ENCODE measurements at regions not wholly inside any gene's neighbourhood (a gene's known extent, or its start where the extent isn't known, plus 50 kb on each side); places are given as distances from the start of the nearest gene placed in this dataset.

DNA sequence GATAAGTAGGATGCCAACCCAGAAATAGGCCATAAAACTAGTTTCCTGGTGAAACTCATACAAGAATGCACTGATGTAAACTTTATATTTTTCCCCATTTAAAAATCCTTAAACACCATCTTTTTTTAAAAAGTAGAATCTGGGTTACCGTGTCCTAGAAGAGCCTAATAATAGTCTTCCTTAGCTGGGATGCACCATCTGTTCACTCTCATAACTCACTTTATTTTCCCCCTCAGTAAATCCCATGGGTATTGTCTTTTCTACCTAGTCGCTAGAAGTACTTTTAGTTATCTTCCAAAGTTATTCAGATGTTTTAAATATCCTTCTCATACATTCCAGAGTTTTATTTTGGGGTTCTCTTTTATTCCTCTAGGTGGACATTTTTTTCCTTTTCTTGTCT, 250.2 kb downstream of the PLA2G4A start:
- CTCF ChIA-PET, result no interaction called here

DNA sequence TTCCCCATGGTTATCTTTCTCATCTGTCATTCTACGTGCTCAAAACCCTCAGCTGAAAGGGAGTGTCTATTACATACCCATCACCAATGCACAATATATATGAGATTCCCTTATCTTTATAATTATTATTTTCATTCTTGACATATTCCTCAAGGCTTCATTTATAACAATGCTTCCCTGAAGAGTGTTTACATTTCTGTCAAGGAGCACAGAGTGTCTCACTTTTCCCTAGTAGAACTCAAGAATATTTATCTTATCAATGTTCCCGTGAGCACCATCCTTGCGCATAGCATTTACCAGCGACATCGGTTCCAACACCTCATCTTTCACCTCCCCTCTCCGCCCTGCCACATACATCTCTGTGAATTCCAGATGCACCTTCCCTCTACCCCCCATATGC, 250.6 kb downstream of the PLA2G4A start:
- no peak overlapping the region for H3K27ac ChIP-seq (ENCODE audit: low read depth in 1 of 2, low read length in 2 of 2)
- no peaks in the 10 kb centered on the region for H3K4me1 ChIP-seq (ENCODE audit: insufficient read depth, low read length)
- ChIA-PET CTCF (no interaction called here), POLR2A (no interaction called here)
- ATAC-seq (ENCODE audit: poor library complexity), result no peak
- peaks cover 0 to under 1% of the 10 kb centered on the region in 2 experiments for H3K9me3 ChIP-seq (ENCODE audit: control insufficient read depth in 1 of 2, insufficient read depth in 1 of 2, low read length in 2 of 2)
- H3K4me1 Mint-ChIP-seq (ENCODE audit: low read depth), result peaks cover 5% of the 10 kb centered on the region
- no peak overlapping the region for H3K4me3 Mint-ChIP-seq
- no peak overlapping the region for H3K27ac Mint-ChIP-seq
- H3K36me3 Mint-ChIP-seq (ENCODE audit: low read depth), result no peaks in the 10 kb centered on the region
- TF ChIP-seq, protein P1, sequence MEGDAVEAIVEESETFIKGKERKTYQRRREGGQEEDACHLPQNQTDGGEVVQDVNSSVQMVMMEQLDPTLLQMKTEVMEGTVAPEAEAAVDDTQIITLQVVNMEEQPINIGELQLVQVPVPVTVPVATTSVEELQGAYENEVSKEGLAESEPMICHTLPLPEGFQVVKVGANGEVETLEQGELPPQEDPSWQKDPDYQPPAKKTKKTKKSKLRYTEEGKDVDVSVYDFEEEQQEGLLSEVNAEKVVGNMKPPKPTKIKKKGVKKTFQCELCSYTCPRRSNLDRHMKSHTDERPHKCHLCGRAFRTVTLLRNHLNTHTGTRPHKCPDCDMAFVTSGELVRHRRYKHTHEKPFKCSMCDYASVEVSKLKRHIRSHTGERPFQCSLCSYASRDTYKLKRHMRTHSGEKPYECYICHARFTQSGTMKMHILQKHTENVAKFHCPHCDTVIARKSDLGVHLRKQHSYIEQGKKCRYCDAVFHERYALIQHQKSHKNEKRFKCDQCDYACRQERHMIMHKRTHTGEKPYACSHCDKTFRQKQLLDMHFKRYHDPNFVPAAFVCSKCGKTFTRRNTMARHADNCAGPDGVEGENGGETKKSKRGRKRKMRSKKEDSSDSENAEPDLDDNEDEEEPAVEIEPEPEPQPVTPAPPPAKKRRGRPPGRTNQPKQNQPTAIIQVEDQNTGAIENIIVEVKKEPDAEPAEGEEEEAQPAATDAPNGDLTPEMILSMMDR (IDR thresholded peaks at IDR 0.05), result no peak
- H3K4me3 ChIP-seq (ENCODE audit: low read length), result no peak overlapping the region
- no peak for DNase-seq
- no peaks in the 10 kb centered on the region for H3K9me3 Mint-ChIP-seq
- intact Hi-C loops (cut with DNase I, micrococcal nuclease), result no loop called here
- no peaks in the 10 kb centered on the region for H3K27me3 Mint-ChIP-seq
- no peaks in the 10 kb centered on the region for H3K27me3 ChIP-seq (ENCODE audit: control insufficient read depth in 1 of 2, insufficient read depth in 2 of 2, low read length in 2 of 2)
- H3K36me3 ChIP-seq (ENCODE audit: insufficient read depth, low read length), result no peaks in the 10 kb centered on the region

More for the DNA sequence above, 250.2 kb downstream of the PLA2G4A start:
- ATAC-seq (ENCODE audit: poor library complexity) (no peak), DNase-seq (no peak)
- Histone ChIP-seq H3K27me3 (ENCODE audit: control insufficient read depth in 1 of 2, insufficient read depth in 2 of 2, low read length in 2 of 2) (no peaks in the 10 kb centered on the region), H3K27ac (ENCODE audit: low read depth in 1 of 2, low read length in 2 of 2) (no peak overlapping the region), H3K36me3 (ENCODE audit: insufficient read depth, low read length) (no peaks in the 10 kb centered on the region), H3K4me3 (ENCODE audit: low read length) (no peak overlapping the region), H3K4me1 (ENCODE audit: insufficient read depth, low read length) (no peaks in the 10 kb centered on the region), H3K9me3 (ENCODE audit: control insufficient read depth in 1 of 2, insufficient read depth in 1 of 2, low read length in 2 of 2) (peaks cover 0 to 5% of the 10 kb centered on the region in 2 experiments)
- POLR2A ChIA-PET, result no interaction called here
- H3K4me1 Mint-ChIP-seq (ENCODE audit: low read depth), result peaks cover 5% of the 10 kb centered on the region
- H3K36me3 Mint-ChIP-seq (ENCODE audit: low read depth), result no peaks in the 10 kb centered on the region
- no peaks in the 10 kb centered on the region for H3K27me3 Mint-ChIP-seq
- TF ChIP-seq, protein P1 (IDR thresholded peaks at IDR 0.05), result no peak
- H3K4me3 Mint-ChIP-seq, result no peak overlapping the region
- H3K27ac Mint-ChIP-seq, result no peak overlapping the region
- intact Hi-C loops (cut with DNase I, micrococcal nuclease), result no loop called here
- H3K9me3 Mint-ChIP-seq, result no peaks in the 10 kb centered on the region

DNA sequence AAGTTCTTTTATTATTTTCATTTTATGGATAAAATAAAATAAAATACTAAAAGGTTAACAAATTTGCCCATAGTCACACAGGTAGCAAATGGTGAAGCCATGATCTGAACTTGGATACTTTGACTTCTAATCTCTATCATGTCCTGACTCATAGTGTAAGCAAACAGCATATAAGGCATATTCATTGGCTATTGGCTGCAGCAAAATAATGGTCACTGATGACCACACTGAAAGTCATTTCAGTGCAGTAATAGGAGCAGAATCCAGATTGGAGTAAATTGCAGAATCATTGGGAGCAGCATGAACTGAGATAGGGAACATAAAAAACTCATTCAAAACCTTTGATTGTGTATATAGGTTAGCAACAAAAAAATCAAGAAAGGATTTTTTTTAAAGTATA, 262.9 kb downstream of the PLA2G4A start:
- TF ChIP-seq, protein P1 (IDR thresholded peaks at IDR 0.05), result no peak
- H3K27me3 ChIP-seq (ENCODE audit: control insufficient read depth in 1 of 2, insufficient read depth in 2 of 2, low read length in 2 of 2), result no peaks in the 10 kb centered on the region
- peaks cover 0 to 5% of the 10 kb centered on the region in 2 experiments for H3K9me3 ChIP-seq (ENCODE audit: control insufficient read depth in 1 of 2, insufficient read depth in 1 of 2, low read length in 2 of 2)
- Mint-ChIP-seq H3K4me1 (ENCODE audit: low read depth) (peaks cover 21% of the 10 kb centered on the region), H3K36me3 (ENCODE audit: low read depth) (no peaks in the 10 kb centered on the region), H3K9me3 (peaks cover 5% of the 10 kb centered on the region), H3K4me3 (peak overlapping the region; percentile 26), H3K27ac (peak overlapping the region; percentile 9), H3K27me3 (no peaks in the 10 kb centered on the region)
- no peak overlapping the region for H3K27ac ChIP-seq (ENCODE audit: low read depth in 1 of 2, low read length in 2 of 2)
- ChIA-PET CTCF (no interaction called here), POLR2A (interaction anchor here (0.6 to 1.2 kb wide), 4 partner anchors 19 to 200 kb away, joined by 3 to 11 read pairs (median 3); no protein-coding TSS in a partner anchor)
- H3K36me3 ChIP-seq (ENCODE audit: insufficient read depth, low read length), result no peaks in the 10 kb centered on the region
- ATAC-seq (ENCODE audit: poor library complexity) (no peak), DNase-seq (no peak)
- intact Hi-C loops (cut with DNase I, micrococcal nuclease), result no loop called here
- H3K4me1 ChIP-seq (ENCODE audit: insufficient read depth, low read length), result peaks cover 7% of the 10 kb centered on the region
- no peak overlapping the region for H3K4me3 ChIP-seq (ENCODE audit: low read length)
